22Rv1 (cell line): ENCODE measurements at regions not wholly inside any gene's neighbourhood (a gene's known extent, or its start where the extent isn't known, plus 50 kb on each side); places are given as distances from the start of the nearest gene placed in this dataset.

Experiments
- ZFX ChIP-seq: fragments of 450-650 bp; IDR thresholded peaks from 2 replicates; pipeline ENCODE4 v1.6.1; 2017; ENCODE audit warnings: antibody characterized with exemption, borderline replicate concordance
- TF ChIP-seq, protein P1 (sequence below): fragments of 450-650 bp; IDR thresholded peaks from 2 replicates; pipeline ENCODE4 v1.5.1; 2017; ENCODE audit warnings: mild to moderate bottlenecking

DNA sequence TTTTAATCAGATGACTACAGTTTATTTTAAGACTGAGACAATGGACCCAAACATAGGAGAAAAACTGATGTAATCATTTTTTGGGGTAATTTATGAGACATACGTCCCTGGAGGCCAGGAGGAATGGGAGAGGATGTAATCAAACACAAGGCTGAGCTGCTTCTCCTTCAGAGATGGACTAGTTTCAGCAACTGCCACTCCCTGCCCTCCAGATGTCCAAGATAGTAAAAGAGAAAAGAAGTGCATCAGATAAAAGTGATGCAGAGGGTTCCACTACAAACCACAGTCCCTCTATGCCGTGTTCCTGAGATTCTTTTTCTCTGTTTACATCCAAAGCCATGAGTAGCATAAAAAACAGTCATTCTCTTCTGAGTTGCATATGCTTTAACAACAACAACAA is 101.1 kb downstream of the DACT1 start:
- TF ChIP-seq, protein P1, sequence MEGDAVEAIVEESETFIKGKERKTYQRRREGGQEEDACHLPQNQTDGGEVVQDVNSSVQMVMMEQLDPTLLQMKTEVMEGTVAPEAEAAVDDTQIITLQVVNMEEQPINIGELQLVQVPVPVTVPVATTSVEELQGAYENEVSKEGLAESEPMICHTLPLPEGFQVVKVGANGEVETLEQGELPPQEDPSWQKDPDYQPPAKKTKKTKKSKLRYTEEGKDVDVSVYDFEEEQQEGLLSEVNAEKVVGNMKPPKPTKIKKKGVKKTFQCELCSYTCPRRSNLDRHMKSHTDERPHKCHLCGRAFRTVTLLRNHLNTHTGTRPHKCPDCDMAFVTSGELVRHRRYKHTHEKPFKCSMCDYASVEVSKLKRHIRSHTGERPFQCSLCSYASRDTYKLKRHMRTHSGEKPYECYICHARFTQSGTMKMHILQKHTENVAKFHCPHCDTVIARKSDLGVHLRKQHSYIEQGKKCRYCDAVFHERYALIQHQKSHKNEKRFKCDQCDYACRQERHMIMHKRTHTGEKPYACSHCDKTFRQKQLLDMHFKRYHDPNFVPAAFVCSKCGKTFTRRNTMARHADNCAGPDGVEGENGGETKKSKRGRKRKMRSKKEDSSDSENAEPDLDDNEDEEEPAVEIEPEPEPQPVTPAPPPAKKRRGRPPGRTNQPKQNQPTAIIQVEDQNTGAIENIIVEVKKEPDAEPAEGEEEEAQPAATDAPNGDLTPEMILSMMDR, result no peak
- TF ChIP-seq ZFX, result no peak
